T-helper 2 cell treated with Interferon-gamma antibody and Interleukin-4, amounts not matched to agents 100 ng/mL and 5 ng/mL, for 36 hours (primary cell): ENCODE measurements at regions not wholly inside any gene's neighbourhood (a gene's known extent, or its start where the extent isn't known, plus 50 kb on each side); places are given as distances from the start of the nearest gene placed in this dataset.
"Not testable (repeated sequence)": the region's sequence is repeated elsewhere in the genome, so short reads cannot be mapped to it uniquely, and the experiment has no call there.

Experiments
- intact Hi-C: fragments of 100-400 bp; cut with micrococcal nuclease; formaldehyde crosslinking; loops from one replicate; pipeline ENCODE4 v1.15.1; 2023

- intact Hi-C loops: no loop called here
Observed at GRCh38 chr11:19627566-19627965, 85.1 kb upstream of the NAV2 start.

- intact Hi-C loops: no loop called here
Observed at GRCh38 chr11:19625438-19625837, 87.2 kb upstream of the NAV2 start.

- intact Hi-C loops: no loop called here
Observed at GRCh38 chr11:19617696-19618523, 94.7 kb upstream of the NAV2 start.

GRCh38 chr11:19615341-19616183, 97.1 kb upstream of the NAV2 start:
- intact Hi-C loops: no loop called here

GRCh38 chr11:19614370-19614940, 98.2 kb upstream of the NAV2 start:
- intact Hi-C loops: no loop called here

- intact Hi-C loops: not testable (repeated sequence)
Observed at GRCh38 chr11:19612025-19612424, 100.6 kb upstream of the NAV2 start.

GRCh38 chr11:19607656-19608360, 104.8 kb upstream of the NAV2 start:
- intact Hi-C loops: no loop called here

- intact Hi-C loops: no loop called here
Observed at GRCh38 chr11:19606856-19607655, 105.6 kb upstream of the NAV2 start.

GRCh38 chr11:19605520-19606371, 106.9 kb upstream of the NAV2 start:
- intact Hi-C loops: no loop called here

GRCh38 chr11:19604679-19605375, 107.8 kb upstream of the NAV2 start:
- intact Hi-C loops: no loop called here

GRCh38 chr11:19603771-19604170, 108.9 kb upstream of the NAV2 start:
- intact Hi-C loops: no loop called here

- intact Hi-C loops: no loop called here
Observed at GRCh38 chr11:19602891-19603290, 109.7 kb upstream of the NAV2 start.

- intact Hi-C loops: no loop called here
Observed at GRCh38 chr11:19602406-19602805, 110.2 kb upstream of the NAV2 start.

GRCh38 chr11:19601235-19601634, 111.4 kb upstream of the NAV2 start:
- intact Hi-C loops: no loop called here

GRCh38 chr11:19599681-19600080, 113.0 kb upstream of the NAV2 start:
- intact Hi-C loops: no loop called here

- intact Hi-C loops: no loop called here
Observed at GRCh38 chr11:19598876-19599486, 113.7 kb upstream of the NAV2 start.

- intact Hi-C loops: no loop called here
Observed at GRCh38 chr11:19598456-19598855, 114.2 kb upstream of the NAV2 start.

GRCh38 chr11:19597876-19598275, 114.8 kb upstream of the NAV2 start:
- intact Hi-C loops: no loop called here

GRCh38 chr11:19597206-19597605, 115.4 kb upstream of the NAV2 start:
- intact Hi-C loops: no loop called here
